Renal pelvis (tissue), 1 donor: ENCODE measurements at regions not wholly inside any gene's neighbourhood (a gene's known extent, or its start where the extent isn't known, plus 50 kb on each side); places are given as distances from the start of the nearest gene placed in this dataset.

Experiments used
- DNase-seq: peaks from one replicate; pipeline ENCODE4 v3.0.0-alpha.2; 2013

GRCh38 chr19:31402529-31403316, 53.5 kb upstream of the TSHZ3 start:
- no peak for DNase-seq

- no peak for DNase-seq
These were observed 56.9 kb upstream of the TSHZ3 start for GRCh38 chr19:31406106-31406505.

GRCh38 chr19:31408460-31409124, 59.4 kb upstream of the TSHZ3 start:
- no peak for DNase-seq

- DNase-seq: no peak
These were observed 64.1 kb upstream of the TSHZ3 start for GRCh38 chr19:31413353-31413752.

- no peak for DNase-seq
These were observed 66.1 kb upstream of the TSHZ3 start for GRCh38 chr19:31415322-31415721.

GRCh38 chr19:31416548-31416947, 67.3 kb upstream of the TSHZ3 start:
- DNase-seq: no peak

- DNase-seq: no peak
These were observed 68.8 kb upstream of the TSHZ3 start for GRCh38 chr19:31418055-31418454.

GRCh38 chr19:31418692-31419430, 69.6 kb upstream of the TSHZ3 start:
- no peak for DNase-seq

GRCh38 chr19:31419871-31420445, 70.7 kb upstream of the TSHZ3 start:
- DNase-seq: no peak

GRCh38 chr19:31421082-31421481, 71.8 kb upstream of the TSHZ3 start:
- DNase-seq: no peak

- no peak for DNase-seq
These were observed 72.6 kb upstream of the TSHZ3 start for GRCh38 chr19:31421856-31422255.

- no peak for DNase-seq
These were observed 74.7 kb upstream of the TSHZ3 start for GRCh38 chr19:31423896-31424295.

- no peak for DNase-seq
These were observed 75.8 kb upstream of the TSHZ3 start for GRCh38 chr19:31424861-31425620.

GRCh38 chr19:31427857-31428256, 78.6 kb upstream of the TSHZ3 start:
- DNase-seq: no peak

GRCh38 chr19:31430381-31430780, 81.1 kb upstream of the TSHZ3 start:
- DNase-seq: no peak

GRCh38 chr19:31432201-31432810, 83.1 kb upstream of the TSHZ3 start:
- DNase-seq: no peak

GRCh38 chr19:31436121-31436776, 87.0 kb upstream of the TSHZ3 start:
- no peak for DNase-seq

GRCh38 chr19:31438401-31439269, 89.4 kb upstream of the TSHZ3 start:
- DNase-seq: no peak

- no peak for DNase-seq
These were observed 90.0 kb upstream of the TSHZ3 start for GRCh38 chr19:31439270-31439573.

- peak; percentile 26 for DNase-seq
These were observed 95.7 kb upstream of the TSHZ3 start for GRCh38 chr19:31444931-31445330.
